WTC11 (cell line): ENCODE measurements at regions not wholly inside any gene's neighbourhood (a gene's known extent, or its start where the extent isn't known, plus 50 kb on each side); places are given as distances from the start of the nearest gene placed in this dataset.
"Not testable (repeated sequence)": the region's sequence is repeated elsewhere in the genome, so short reads cannot be mapped to it uniquely, and the experiment has no call there.

ENCODE experiments used
- CTCF ChIP-seq: fragments of 200-600 bp; IDR thresholded peaks from 2 replicates; pipeline ENCODE4 v1.8.0; 2022; ENCODE audit warnings: antibody characterized with exemption
- HMGXB4 ChIP-seq: sonication (generic); formaldehyde crosslinking; IDR thresholded peaks from 2 replicates; pipeline ENCODE4 v1.8.1; 2023; ENCODE audit warnings: mild to moderate bottlenecking, moderate library complexity, missing genetic modification reagents
- NFYB ChIP-seq: sonication (generic); formaldehyde crosslinking; conservative IDR thresholded peaks from 2 replicates; pipeline ENCODE4 v1.8.0; 2022; ENCODE audit warnings: low read depth, missing genetic modification reagents
- SP1 ChIP-seq: sonication (generic); formaldehyde crosslinking; conservative IDR thresholded peaks from 2 replicates; pipeline ENCODE4 v1.8.1; 2022; ENCODE audit warnings: missing genetic modification reagents
- ZSCAN18 ChIP-seq: fragments of 250-450 bp; sonication (Bioruptor Pico); IDR thresholded peaks from 2 replicates; pipeline ENCODE4 v2.1.2; 2022; ENCODE audit warnings: mild to moderate bottlenecking, moderate library complexity

GRCh38 chr2:111424176-111424575 lies 303.5 kb downstream of the BCL2L11 start:
- not testable (repeated sequence) for TF ChIP-seq NFYB (CRISPR knock-in tag); ZSCAN18 (CRISPR knock-in tag); SP1; CTCF; HMGXB4 (CRISPR knock-in tag)
